Suprapubic skin (tissue), 4 donors: ENCODE measurements at regions not wholly inside any gene's neighbourhood (a gene's known extent, or its start where the extent isn't known, plus 50 kb on each side); places are given as distances from the start of the nearest gene placed in this dataset.

ENCODE experiments used
- CTCF ChIP-seq, 2 donors: fragments of 200-600 bp in 1 of 2; fragments of 450-650 bp in 1 of 2; sonication (generic) in 1 of 2; IDR thresholded peaks; one replicate each; pipeline ENCODE4 v1.5.1; 2016 to 2019; ENCODE audit warnings: antibody characterized with exemption in 2 of 2, mild to moderate bottlenecking in 1 of 2, moderate library complexity in 1 of 2
- EP300 ChIP-seq: sonication (generic); formaldehyde crosslinking; IDR thresholded peaks from one replicate; pipeline ENCODE4 v1.6.1; 2017; ENCODE audit warnings: antibody characterized with exemption
- POLR2A ChIP-seq, 2 donors: fragments of 450-650 bp; IDR thresholded peaks; one replicate each; pipeline ENCODE4 v1.6.1; 2017; ENCODE audit warnings: antibody characterized with exemption in 2 of 2, mild to moderate bottlenecking in 2 of 2, moderate library complexity in 2 of 2
- POLR2AphosphoS5 ChIP-seq, 3 donors: sonication (generic); formaldehyde crosslinking; IDR thresholded peaks; one replicate each; pipeline ENCODE4 v1.6.1; 2017; ENCODE audit warnings: antibody characterized with exemption in 3 of 3

- TF ChIP-seq CTCF (IDR thresholded peaks at IDR 0.05), result no peak
- TF ChIP-seq EP300, result no peak
- no peak for TF ChIP-seq POLR2A (IDR thresholded peaks at IDR 0.05)
- no peak for TF ChIP-seq POLR2AphosphoS5 (IDR thresholded peaks at IDR 0.05)
These were observed 527.2 kb downstream of the GALC start for GRCh38 chr14:87465770-87466169.
